ENCODE measurements at regions not wholly inside any gene's neighbourhood (a gene's known extent, or its start where the extent isn't known, plus 50 kb on each side); places are given as distances from the start of the nearest gene placed in this dataset.
A peak's percentile ranks its signal among the peaks of the same experiment; 100 is the strongest.

DNA sequence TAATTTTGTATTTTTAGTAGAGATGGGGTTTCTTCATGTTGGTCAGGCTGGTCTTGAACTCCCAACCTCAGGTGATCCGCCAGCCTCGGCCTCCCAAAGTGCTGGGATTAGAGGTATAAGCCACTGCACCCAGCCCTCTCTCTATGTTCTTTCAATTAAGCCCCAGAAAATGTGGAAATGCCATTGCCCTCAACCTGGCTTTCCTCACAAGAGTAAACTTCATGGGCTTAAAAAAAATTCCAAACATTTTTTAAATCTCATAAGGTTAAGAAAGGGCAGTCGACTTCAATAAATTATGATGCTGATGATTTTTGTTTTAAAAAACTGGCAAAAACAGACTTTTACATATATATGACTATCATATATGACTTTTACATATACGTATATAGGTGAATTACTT, 107.6 kb downstream of the TES start:
- H3K4me3 ChIP-seq (ENCODE audit: low read depth, low read length, poor library complexity, severe bottlenecking): no peak overlapping the region
- H3K9me3 ChIP-seq (ENCODE audit: low read depth, low read length, poor library complexity, severe bottlenecking): peaks cover 15% of the 10 kb centered on the region
- BruUV-seq (replicated peaks): no TSS peak
- ChIA-PET CTCF (no interaction called here), POLR2A (ENCODE audit: low non-redundant PET) (no interaction called here)
- H3K27me3 ChIP-seq (replicated peaks; ENCODE audit: insufficient read depth, low read depth, low read length, poor library complexity): no peaks in the 10 kb centered on the region
- TF ChIP-seq EZH2 (IDR thresholded peaks at IDR 0.05; ENCODE audit: borderline replicate concordance, low read depth, low read length, poor library complexity, severe bottlenecking): no peak
- TF ChIP-seq, protein P1, sequence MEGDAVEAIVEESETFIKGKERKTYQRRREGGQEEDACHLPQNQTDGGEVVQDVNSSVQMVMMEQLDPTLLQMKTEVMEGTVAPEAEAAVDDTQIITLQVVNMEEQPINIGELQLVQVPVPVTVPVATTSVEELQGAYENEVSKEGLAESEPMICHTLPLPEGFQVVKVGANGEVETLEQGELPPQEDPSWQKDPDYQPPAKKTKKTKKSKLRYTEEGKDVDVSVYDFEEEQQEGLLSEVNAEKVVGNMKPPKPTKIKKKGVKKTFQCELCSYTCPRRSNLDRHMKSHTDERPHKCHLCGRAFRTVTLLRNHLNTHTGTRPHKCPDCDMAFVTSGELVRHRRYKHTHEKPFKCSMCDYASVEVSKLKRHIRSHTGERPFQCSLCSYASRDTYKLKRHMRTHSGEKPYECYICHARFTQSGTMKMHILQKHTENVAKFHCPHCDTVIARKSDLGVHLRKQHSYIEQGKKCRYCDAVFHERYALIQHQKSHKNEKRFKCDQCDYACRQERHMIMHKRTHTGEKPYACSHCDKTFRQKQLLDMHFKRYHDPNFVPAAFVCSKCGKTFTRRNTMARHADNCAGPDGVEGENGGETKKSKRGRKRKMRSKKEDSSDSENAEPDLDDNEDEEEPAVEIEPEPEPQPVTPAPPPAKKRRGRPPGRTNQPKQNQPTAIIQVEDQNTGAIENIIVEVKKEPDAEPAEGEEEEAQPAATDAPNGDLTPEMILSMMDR (conservative IDR thresholded peaks at IDR 0.05; ENCODE audit: low read depth, low read length): no peak
- intact Hi-C loops (cut with micrococcal nuclease; ENCODE audit: unreplicated experiment): no loop called here
- no peak overlapping the region for H3K27ac ChIP-seq (ENCODE audit: low read depth, low read length, poor library complexity, severe bottlenecking)
- no peaks in the 10 kb centered on the region for H3K36me3 ChIP-seq (ENCODE audit: insufficient read depth, low read length, poor library complexity, severe bottlenecking)
- H3K4me1 ChIP-seq (ENCODE audit: insufficient read depth, low read length, poor library complexity, severe bottlenecking): peaks cover 38% of the 10 kb centered on the region
- no peak for DNase-seq (ENCODE audit: low spot score)

DNA sequence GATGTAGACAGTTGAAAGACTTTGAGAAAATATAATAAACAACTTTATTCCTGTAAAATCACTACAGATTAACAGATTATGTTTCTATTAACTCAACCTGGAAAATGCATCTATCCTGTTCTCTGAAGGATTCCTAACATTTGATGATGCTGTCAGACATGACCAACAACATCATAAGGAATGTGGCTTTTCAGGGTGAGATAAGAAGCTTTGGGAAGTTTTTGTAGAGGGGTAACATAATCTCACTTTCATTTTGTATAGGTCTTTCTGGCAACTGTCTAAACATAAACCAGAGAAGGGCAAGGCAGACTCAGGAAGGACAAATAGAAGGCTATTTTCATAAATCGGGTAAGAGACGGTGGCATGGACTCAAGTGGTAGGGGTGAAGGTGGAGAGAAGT, 112.2 kb downstream of the TES start:
- Histone ChIP-seq H3K36me3 (ENCODE audit: insufficient read depth, low read length, poor library complexity, severe bottlenecking) (no peaks in the 10 kb centered on the region), H3K4me3 (ENCODE audit: low read depth, low read length, poor library complexity, severe bottlenecking) (no peak overlapping the region), H3K4me1 (ENCODE audit: insufficient read depth, low read length, poor library complexity, severe bottlenecking) (peaks cover 19% of the 10 kb centered on the region), H3K27me3 (replicated peaks; ENCODE audit: insufficient read depth, low read depth, low read length, poor library complexity) (no peaks in the 10 kb centered on the region), H3K9me3 (ENCODE audit: low read depth, low read length, poor library complexity, severe bottlenecking) (peaks cover 24% of the 10 kb centered on the region), H3K27ac (ENCODE audit: low read depth, low read length, poor library complexity, severe bottlenecking) (peak overlapping the region; percentile 36)
- ChIA-PET CTCF (no interaction called here), POLR2A (ENCODE audit: low non-redundant PET) (interaction anchor here (0.6 kb wide), 1 partner anchor 64 kb away, joined by 3 read pairs; no protein-coding TSS in a partner anchor)
- DNase-seq (ENCODE audit: low spot score): no peak
- TF ChIP-seq, protein P1 (conservative IDR thresholded peaks at IDR 0.05; ENCODE audit: low read depth, low read length): no peak
- TF ChIP-seq EZH2 (IDR thresholded peaks at IDR 0.05; ENCODE audit: borderline replicate concordance, low read depth, low read length, poor library complexity, severe bottlenecking): no peak
- intact Hi-C loops (cut with micrococcal nuclease; ENCODE audit: unreplicated experiment): no loop called here
- no TSS peak for BruUV-seq (replicated peaks)

DNA sequence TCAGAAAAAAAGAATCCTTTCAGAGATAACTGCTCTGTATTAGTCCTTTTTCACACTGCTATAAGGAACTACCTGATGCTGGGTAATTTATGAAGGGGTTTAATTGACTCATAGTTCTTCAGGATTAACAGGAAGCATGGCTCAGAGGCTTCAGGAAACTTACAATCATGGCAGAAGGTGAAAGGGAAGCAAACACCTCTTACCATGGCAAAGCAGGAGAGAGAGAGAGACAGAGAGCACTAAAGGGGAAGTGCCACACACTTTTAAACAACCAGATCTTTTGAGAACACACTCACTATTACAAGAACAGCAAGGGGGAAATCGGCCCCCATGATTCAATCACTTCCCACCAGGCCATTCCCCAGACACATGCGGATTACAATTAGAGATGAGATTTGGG, 114.2 kb downstream of the TES start:
- no peak overlapping the region for H3K4me3 ChIP-seq (ENCODE audit: low read depth, low read length, poor library complexity, severe bottlenecking)
- CTCF ChIA-PET: no interaction called here
- intact Hi-C loops (cut with micrococcal nuclease; ENCODE audit: unreplicated experiment): no loop called here
- no TSS peak for BruUV-seq (replicated peaks)
- peak overlapping the region; percentile 59 for H3K27ac ChIP-seq (ENCODE audit: low read depth, low read length, poor library complexity, severe bottlenecking)
- no peak for DNase-seq (ENCODE audit: low spot score)
- peaks cover 18% of the 10 kb centered on the region for H3K9me3 ChIP-seq (ENCODE audit: low read depth, low read length, poor library complexity, severe bottlenecking)
- POLR2A ChIA-PET (ENCODE audit: low non-redundant PET): no interaction called here
- peaks cover 28% of the 10 kb centered on the region for H3K4me1 ChIP-seq (ENCODE audit: insufficient read depth, low read length, poor library complexity, severe bottlenecking)
- no peak for TF ChIP-seq EZH2 (IDR thresholded peaks at IDR 0.05; ENCODE audit: borderline replicate concordance, low read depth, low read length, poor library complexity, severe bottlenecking)
- TF ChIP-seq, protein P1 (conservative IDR thresholded peaks at IDR 0.05; ENCODE audit: low read depth, low read length): no peak
- H3K27me3 ChIP-seq (replicated peaks; ENCODE audit: insufficient read depth, low read depth, low read length, poor library complexity): no peaks in the 10 kb centered on the region
- no peaks in the 10 kb centered on the region for H3K36me3 ChIP-seq (ENCODE audit: insufficient read depth, low read length, poor library complexity, severe bottlenecking)

Data from A673 (cell line).